ENCODE measurements at regions not wholly inside any gene's neighbourhood (a gene's known extent, or its start where the extent isn't known, plus 50 kb on each side); places are given as distances from the start of the nearest gene placed in this dataset.

- TF ChIP-seq CTCF (IDR thresholded peaks at IDR 0.05; ENCODE audit: poor library complexity, severe bottlenecking), result no peak
- no peak for TF ChIP-seq EZH2 (IDR thresholded peaks at IDR 0.05; ENCODE audit: borderline replicate concordance, insufficient read depth, low read length, poor library complexity, severe bottlenecking)
- TF ChIP-seq RAD21 (conservative IDR thresholded peaks at IDR 0.05), result no peak
- TF ChIP-seq EP300 (conservative IDR thresholded peaks at IDR 0.05; ENCODE audit: poor library complexity, severe bottlenecking), result no peak
- no peak for TF ChIP-seq POLR2AphosphoS5 (IDR thresholded peaks at IDR 0.05)
- TF ChIP-seq REST (IDR thresholded peaks at IDR 0.05; ENCODE audit: borderline replicate concordance), result no peak
- TF ChIP-seq TAF1 (IDR thresholded peaks at IDR 0.05; ENCODE audit: low read depth), result no peak
- TF ChIP-seq SMC3 (conservative IDR thresholded peaks at IDR 0.05; ENCODE audit: poor library complexity), result no peak
- no peak for TF ChIP-seq MXI1 (conservative IDR thresholded peaks at IDR 0.05; ENCODE audit: poor library complexity, severe bottlenecking)
These were observed 71.2 kb downstream of the MAIP1 start for GRCh38 chr2:200026332-200027230.

Data from neural cell (in vitro differentiated cells).